GM12878 (cell line): ENCODE measurements at regions not wholly inside any gene's neighbourhood (a gene's known extent, or its start where the extent isn't known, plus 50 kb on each side); places are given as distances from the start of the nearest gene placed in this dataset.

ENCODE experiments used
- ATAC-seq: fragments of 200-7000 bp; cut with Tn5 transposase; 3 replicates; pipeline ENCODE4 v1.9.1; 2020; ENCODE audit warnings: mild to moderate bottlenecking, moderate library complexity
- BruUV-seq: library from RNA; stranded (reverse); fragments of 400-500 nt; replicated peaks from 2 replicates; lab custom pipeline; 2021; lab: Mats Ljungman, UMichigan
- CTCF ChIA-PET: fragments of 300-600 bp; sonication (Branson Sonifier 250); formaldehyde crosslinking; extraction: SDS; loops from one replicate; lab custom pipeline; 2021; ENCODE audit warnings: inconsistent platforms; lab: Yijun Ruan, JAX
- POLR2A ChIA-PET: fragments of 350-600 bp; formaldehyde crosslinking; extraction: SDS; loops from one replicate; lab custom pipeline; 2021; ENCODE audit warnings: inconsistent platforms; lab: Charles Lee
- RAD21 ChIA-PET: fragments of 300-600 bp; sonication (Branson Sonifier 250); formaldehyde crosslinking; loops from one replicate; lab custom pipeline; 2023; ENCODE audit warnings: antibody characterized with exemption; ENCODE audit not compliant: unreplicated experiment; lab: Charles Lee
- SMC1A ChIA-PET: fragments of 300-600 bp; sonication (Branson Sonifier 250); formaldehyde crosslinking; loops from one replicate; lab custom pipeline; 2023; ENCODE audit not compliant: unreplicated experiment, uncharacterized antibody; lab: Charles Lee
- DNase-seq: peaks from one replicate; pipeline ENCODE4 v3.0.0-alpha.2; 2011; ENCODE audit warnings: low read depth, low spot score
- FAIRE-seq: peaks from 3 replicates; lab custom pipeline; 2011; peaks lifted over from hg19 to GRCh38; lab: Jason Lieb, UNC
- H2AFZ ChIP-seq: 2 replicates; pipeline ENCODE4 v1.6.0; 2011; ENCODE audit warnings: low read depth, low read length, control low read depth; ENCODE audit not compliant: control insufficient read depth
- H3K27ac ChIP-seq: 2 replicates; pipeline ENCODE4 v1.5.1; 2011; ENCODE audit warnings: control low read depth; ENCODE audit not compliant: control insufficient read depth, insufficient read depth
- H3K27me3 ChIP-seq, 2 experiments: replicated peaks in 1 of 2; 2 replicates each; pipeline versions ENCODE4 v1.6.0 to v1.6.1; 2011; ENCODE audit warnings: low read length in 1 of 2; ENCODE audit not compliant: control insufficient read depth in 2 of 2, insufficient read depth in 2 of 2
- H3K36me3 ChIP-seq, 2 experiments: 2 replicates each; pipeline ENCODE4 v1.5.1; 2011; ENCODE audit warnings: low read length in 1 of 2; ENCODE audit not compliant: control insufficient read depth in 2 of 2, insufficient read depth in 2 of 2
- H3K4me1 ChIP-seq: 2 replicates; pipeline ENCODE4 v1.6.1; 2011; ENCODE audit warnings: mild to moderate bottlenecking, low read length, moderate library complexity, mixed read lengths; ENCODE audit not compliant: control insufficient read depth, insufficient read depth
- H3K4me2 ChIP-seq: 2 replicates; pipeline ENCODE4 v1.6.0; 2011; ENCODE audit warnings: control low read depth; ENCODE audit not compliant: control insufficient read depth, insufficient read depth
- H3K4me3 ChIP-seq: fragments of 200-600 bp; sonication (generic); 2 replicates; pipeline ENCODE4 v1.5.1; 2016
- H3K79me2 ChIP-seq: 2 replicates; pipeline ENCODE4 v1.6.0; 2011; ENCODE audit warnings: low read length; ENCODE audit not compliant: control insufficient read depth, insufficient read depth
- H3K9ac ChIP-seq: 2 replicates; pipeline ENCODE4 v1.8.0; 2011; ENCODE audit warnings: low read length, control low read depth, mixed read lengths; ENCODE audit not compliant: control insufficient read depth, insufficient read depth
- H3K9me3 ChIP-seq: replicated peaks from 3 replicates; pipeline ENCODE4 v1.5.1; 2011; ENCODE audit warnings: mild to moderate bottlenecking, low read length; ENCODE audit not compliant: control insufficient read depth, insufficient read depth
- H4K20me1 ChIP-seq: 2 replicates; pipeline ENCODE4 v1.6.0; 2011; ENCODE audit not compliant: control insufficient read depth, insufficient read depth
- EZH2 ChIP-seq: IDR thresholded peaks from 2 replicates; pipeline ENCODE4 v1.6.1; 2012; ENCODE audit warnings: low read depth, mild to moderate bottlenecking, control low read depth, inconsistent platforms, low read length, borderline replicate concordance; ENCODE audit not compliant: control insufficient read depth
- HCFC1 ChIP-seq: fragments of 150-350 bp; IDR thresholded peaks from 2 replicates; pipeline ENCODE4 v1.6.1; 2014; ENCODE audit warnings: low read length
- IKZF2 ChIP-seq, 2 experiments: fragments of 450-650 bp; IDR thresholded peaks; 2 replicates each; pipeline ENCODE4 v1.6.1; 2017; ENCODE audit warnings: mild to moderate bottlenecking in 2 of 2, moderate library complexity in 2 of 2
- KDM1A ChIP-seq: fragments of 200-600 bp; sonication (generic); IDR thresholded peaks from 2 replicates; pipeline ENCODE4 v1.6.1; 2016; ENCODE audit warnings: borderline replicate concordance
- NBN ChIP-seq: fragments of 450-650 bp; IDR thresholded peaks from 2 replicates; pipeline ENCODE4 v1.6.1; 2016
- NR2C1 ChIP-seq: fragments of 450-650 bp; IDR thresholded peaks from 2 replicates; pipeline ENCODE4 v1.6.1; 2017; ENCODE audit warnings: antibody characterized with exemption, mild to moderate bottlenecking, moderate library complexity
- RCOR1 ChIP-seq: conservative IDR thresholded peaks from 2 replicates; pipeline ENCODE4 v1.6.1; 2012; ENCODE audit warnings: low read depth, low read length, improper control_type of control experiment
- SMAD5 ChIP-seq: IDR thresholded peaks from 2 replicates; pipeline ENCODE4 v1.6.1; 2016; ENCODE audit warnings: antibody characterized with exemption, low read depth
- SMARCA5 ChIP-seq: fragments of 450-650 bp; IDR thresholded peaks from 2 replicates; pipeline ENCODE4 v1.6.1; 2017; ENCODE audit warnings: mild to moderate bottlenecking
- SUPT20H ChIP-seq: IDR thresholded peaks from 2 replicates; pipeline ENCODE4 v1.6.1; 2011; ENCODE audit warnings: low read depth, mild to moderate bottlenecking, low read length, moderate library complexity, borderline replicate concordance; ENCODE audit not compliant: control insufficient read depth
- TBL1XR1 ChIP-seq: IDR thresholded peaks from 2 replicates; pipeline ENCODE4 v1.6.1; 2012; ENCODE audit warnings: low read depth, low read length, improper control_type of control experiment
- ZNF24 ChIP-seq: fragments of 450-650 bp; IDR thresholded peaks from 2 replicates; pipeline ENCODE4 v1.6.1; 2017; ENCODE audit warnings: antibody characterized with exemption, mild to moderate bottlenecking
- ZNF274 ChIP-seq: IDR thresholded peaks from one replicate; pipeline ENCODE4 v1.8.0; 2011; ENCODE audit not compliant: insufficient read length, insufficient read depth
- WGBS: methylation state at CpG from one replicate; pipeline ENCODE4 v1.1.6; 2016; ENCODE audit warnings: low lambda C conversion rate; ENCODE audit not compliant: insufficient replicate concordance, insufficient coverage; ENCODE audit errors: missing lambda C conversion rate; 5-methylcytosine and 5-hydroxymethylcytosine counted together
- in situ Hi-C: fragments of 300-500 bp; cut with MboI; formaldehyde crosslinking; loops from 9 replicates; pipeline ENCODE4 v1.14.3; 2018; ENCODE audit warnings: mixed read lengths
- intact Hi-C: fragments of 100-400 bp; cut with micrococcal nuclease; formaldehyde crosslinking; loops from one replicate; pipeline ENCODE4 v1.14.2; 2022; ENCODE audit not compliant: unreplicated experiment

- H3K4me3 ChIP-seq: no peak overlapping the region
- H3K4me2 ChIP-seq: no peak overlapping the region
- H3K4me1 ChIP-seq: no peaks in the 10 kb centered on the region
- FAIRE-seq (no peak), DNase-seq (no peak), ATAC-seq (no peak)
- no peak overlapping the region for H3K9ac ChIP-seq
- intact Hi-C loops (no loop called here), in situ Hi-C loops (no loop called here)
- H4K20me1 ChIP-seq: no peaks in the 10 kb centered on the region
- SMC1A ChIA-PET: no interaction called here
- H2AFZ ChIP-seq: no peak overlapping the region
- H3K79me2 ChIP-seq: no peaks in the 10 kb centered on the region
- H3K27ac ChIP-seq: no peak overlapping the region
- CTCF ChIA-PET: no interaction called here
- no TSS peak for BruUV-seq
- TF ChIP-seq TBL1XR1: no peak
- no peak for TF ChIP-seq HCFC1
- TF ChIP-seq SMARCA5: no peak
- no peaks in the 10 kb centered on the region for H3K27me3 ChIP-seq
- RAD21 ChIA-PET: no interaction called here
- POLR2A ChIA-PET: no interaction called here
- 72% methylated on average over 5 of the region's 5 CpGs for WGBS
- no peaks in the 10 kb centered on the region for H3K36me3 ChIP-seq
- no peaks in the 10 kb centered on the region; the same call in 2 of the 3 replicates for H3K9me3 ChIP-seq
Observed at GRCh38 chr5:2639425-2639824, 112.1 kb downstream of the IRX2 start.

- ChIA-PET CTCF (no interaction called here), POLR2A (no interaction called here), RAD21 (no interaction called here), SMC1A (no interaction called here)
- no peaks in the 10 kb centered on the region for H4K20me1 ChIP-seq
- no peaks in the 10 kb centered on the region; the same call in 2 of the 3 replicates for H3K9me3 ChIP-seq
- H3K4me1 ChIP-seq: no peaks in the 10 kb centered on the region
- no peak overlapping the region for H3K4me3 ChIP-seq
- WGBS: 45% methylated on average over 11 of the region's 11 CpGs
- ATAC-seq (no peak), DNase-seq (no peak), FAIRE-seq (no peak)
- no peaks in the 10 kb centered on the region for H3K36me3 ChIP-seq
- TF ChIP-seq SUPT20H (no peak), RCOR1 (no peak), SMAD5 (no peak), EZH2 (no peak), NBN (no peak), ZNF274 (no peak), KDM1A (no peak), IKZF2 (IDR thresholded peaks at IDR 0.05) (no peak), ZNF24 (no peak), NR2C1 (no peak)
- no peaks in the 10 kb centered on the region for H3K27me3 ChIP-seq
- H3K27ac ChIP-seq: no peak overlapping the region
- intact Hi-C loops: no loop called here
- no TSS peak for BruUV-seq
- H2AFZ ChIP-seq: no peak overlapping the region
- no peak overlapping the region for H3K4me2 ChIP-seq
- no peaks in the 10 kb centered on the region for H3K79me2 ChIP-seq
- in situ Hi-C loops: no loop called here
- H3K9ac ChIP-seq: no peak overlapping the region
Observed at GRCh38 chr5:2634399-2635176, 116.9 kb downstream of the IRX2 start.
